GM12873 (cell line): ENCODE measurements at regions not wholly inside any gene's neighbourhood (a gene's known extent, or its start where the extent isn't known, plus 50 kb on each side); places are given as distances from the start of the nearest gene placed in this dataset.

Experiments used
- TF ChIP-seq, protein P1 (sequence below): IDR thresholded peaks from 2 replicates; pipeline ENCODE4 v1.5.1; 2012; ENCODE audit warnings: low read depth, mild to moderate bottlenecking, moderate library complexity, low read length, control low read depth; ENCODE audit not compliant: insufficient read depth; ENCODE audit errors: missing control alignments

- TF ChIP-seq, protein P1, sequence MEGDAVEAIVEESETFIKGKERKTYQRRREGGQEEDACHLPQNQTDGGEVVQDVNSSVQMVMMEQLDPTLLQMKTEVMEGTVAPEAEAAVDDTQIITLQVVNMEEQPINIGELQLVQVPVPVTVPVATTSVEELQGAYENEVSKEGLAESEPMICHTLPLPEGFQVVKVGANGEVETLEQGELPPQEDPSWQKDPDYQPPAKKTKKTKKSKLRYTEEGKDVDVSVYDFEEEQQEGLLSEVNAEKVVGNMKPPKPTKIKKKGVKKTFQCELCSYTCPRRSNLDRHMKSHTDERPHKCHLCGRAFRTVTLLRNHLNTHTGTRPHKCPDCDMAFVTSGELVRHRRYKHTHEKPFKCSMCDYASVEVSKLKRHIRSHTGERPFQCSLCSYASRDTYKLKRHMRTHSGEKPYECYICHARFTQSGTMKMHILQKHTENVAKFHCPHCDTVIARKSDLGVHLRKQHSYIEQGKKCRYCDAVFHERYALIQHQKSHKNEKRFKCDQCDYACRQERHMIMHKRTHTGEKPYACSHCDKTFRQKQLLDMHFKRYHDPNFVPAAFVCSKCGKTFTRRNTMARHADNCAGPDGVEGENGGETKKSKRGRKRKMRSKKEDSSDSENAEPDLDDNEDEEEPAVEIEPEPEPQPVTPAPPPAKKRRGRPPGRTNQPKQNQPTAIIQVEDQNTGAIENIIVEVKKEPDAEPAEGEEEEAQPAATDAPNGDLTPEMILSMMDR, result no peak
These were observed 403.9 kb downstream of the PCDH7 start for GRCh38 chr4:31124008-31124585.

DNA sequence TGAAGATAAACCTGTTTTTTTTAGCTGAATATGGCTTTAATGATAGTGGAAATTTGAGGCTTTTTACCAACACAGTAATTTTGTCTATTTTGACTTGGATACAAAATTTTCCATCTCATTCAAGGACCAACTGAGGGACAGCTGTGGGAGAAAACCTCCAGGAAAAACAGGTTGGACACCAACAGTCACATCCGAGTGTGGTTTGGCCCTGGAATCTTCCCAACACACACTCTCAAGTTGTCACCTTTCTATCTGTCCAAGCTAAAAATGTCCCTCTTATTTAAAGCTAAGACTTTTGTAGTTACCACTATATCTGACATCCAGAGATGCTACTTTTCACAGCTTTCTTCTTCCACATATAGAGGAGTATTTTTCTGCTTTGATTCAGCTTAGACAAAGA is 404.9 kb downstream of the PCDH7 start:
- TF ChIP-seq, protein P1, result no peak

- TF ChIP-seq, protein P1, result no peak
These were observed 405.3 kb downstream of the PCDH7 start for GRCh38 chr4:31125496-31125895.

GRCh38 chr4:31126881-31127398 is 406.8 kb downstream of the PCDH7 start:
- TF ChIP-seq, protein P1, result no peak

GRCh38 chr4:31130930-31131329 is 410.8 kb downstream of the PCDH7 start:
- TF ChIP-seq, protein P1, result no peak

GRCh38 chr4:31134720-31135119 is 414.6 kb downstream of the PCDH7 start:
- TF ChIP-seq, protein P1, result no peak

DNA sequence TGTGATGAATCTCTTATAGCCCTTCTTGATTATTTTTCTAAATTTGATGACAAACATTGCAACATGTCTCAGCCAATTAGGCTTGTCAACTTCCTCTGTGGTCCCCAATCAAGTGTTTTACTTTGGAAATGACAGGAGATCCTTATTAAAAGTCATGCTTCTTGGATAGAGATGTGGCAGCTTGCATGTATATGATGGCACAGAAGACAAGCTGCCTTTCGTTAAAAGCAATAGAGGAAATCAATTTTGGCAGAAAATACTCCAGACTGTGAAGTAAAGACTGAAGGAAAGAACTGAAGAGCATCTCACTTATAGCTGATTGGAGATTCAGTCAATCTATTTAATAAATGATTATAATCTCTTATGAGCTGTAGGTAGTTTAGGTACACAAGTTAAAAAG is 419.6 kb downstream of the PCDH7 start:
- TF ChIP-seq, protein P1, result no peak
